Adrenal gland (tissue), 5 donors: ENCODE measurements at regions not wholly inside any gene's neighbourhood (a gene's known extent, or its start where the extent isn't known, plus 50 kb on each side); places are given as distances from the start of the nearest gene placed in this dataset.

ENCODE experiments used
- POLR2A ChIP-seq, 2 donors: fragments of 450-650 bp; IDR thresholded peaks; one replicate each; pipeline ENCODE4 v1.6.1; 2017; ENCODE audit warnings: antibody characterized with exemption in 2 of 2, mild to moderate bottlenecking in 2 of 2, moderate library complexity in 1 of 2
- TF ChIP-seq, protein P1 (sequence below), 6 experiments: fragments of 450-650 bp in 4 of 6; fragments of 200-600 bp in 2 of 6; sonication (generic) in 1 of 6; IDR thresholded peaks; 1 replicate in 5 of 6; 2 replicates in 1 of 6; pipeline versions ENCODE4 v1.5.1 to v1.8.0; 2016 to 2021; ENCODE audit warnings: antibody characterized with exemption in 6 of 6, mild to moderate bottlenecking in 2 of 6, moderate library complexity in 1 of 6
- donor health status: DM: no; HTN: no; CAD: no.

DNA sequence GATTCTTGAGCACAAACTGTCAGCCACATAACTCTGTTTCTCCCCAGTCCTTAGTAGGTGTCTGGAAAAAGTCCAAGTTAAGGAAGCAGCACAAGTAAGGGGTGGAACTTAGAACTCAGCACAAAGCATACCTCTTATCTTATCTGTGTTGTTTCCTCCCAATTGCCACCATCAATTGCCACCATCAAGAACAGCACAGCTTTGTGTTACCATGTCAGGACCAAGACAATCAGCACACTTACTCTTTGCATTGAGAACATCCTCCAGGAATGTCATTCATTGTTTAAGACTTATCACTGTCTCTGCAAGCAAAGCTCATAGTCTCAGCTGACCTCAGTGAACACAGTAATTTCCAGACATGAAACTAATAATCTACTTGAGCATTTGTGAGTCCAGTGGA lies 212.7 kb upstream of the FSHR start:
- TF ChIP-seq, protein P1, sequence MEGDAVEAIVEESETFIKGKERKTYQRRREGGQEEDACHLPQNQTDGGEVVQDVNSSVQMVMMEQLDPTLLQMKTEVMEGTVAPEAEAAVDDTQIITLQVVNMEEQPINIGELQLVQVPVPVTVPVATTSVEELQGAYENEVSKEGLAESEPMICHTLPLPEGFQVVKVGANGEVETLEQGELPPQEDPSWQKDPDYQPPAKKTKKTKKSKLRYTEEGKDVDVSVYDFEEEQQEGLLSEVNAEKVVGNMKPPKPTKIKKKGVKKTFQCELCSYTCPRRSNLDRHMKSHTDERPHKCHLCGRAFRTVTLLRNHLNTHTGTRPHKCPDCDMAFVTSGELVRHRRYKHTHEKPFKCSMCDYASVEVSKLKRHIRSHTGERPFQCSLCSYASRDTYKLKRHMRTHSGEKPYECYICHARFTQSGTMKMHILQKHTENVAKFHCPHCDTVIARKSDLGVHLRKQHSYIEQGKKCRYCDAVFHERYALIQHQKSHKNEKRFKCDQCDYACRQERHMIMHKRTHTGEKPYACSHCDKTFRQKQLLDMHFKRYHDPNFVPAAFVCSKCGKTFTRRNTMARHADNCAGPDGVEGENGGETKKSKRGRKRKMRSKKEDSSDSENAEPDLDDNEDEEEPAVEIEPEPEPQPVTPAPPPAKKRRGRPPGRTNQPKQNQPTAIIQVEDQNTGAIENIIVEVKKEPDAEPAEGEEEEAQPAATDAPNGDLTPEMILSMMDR (IDR thresholded peaks at IDR 0.05) = no peak
- no peak for TF ChIP-seq POLR2A (IDR thresholded peaks at IDR 0.05)
